ENCODE measurements at regions not wholly inside any gene's neighbourhood (a gene's known extent, or its start where the extent isn't known, plus 50 kb on each side); places are given as distances from the start of the nearest gene placed in this dataset.

- CTCF ChIA-PET (ENCODE audit: unreplicated experiment) = no interaction called here
- Histone ChIP-seq H3K36me3 (ENCODE audit: insufficient read depth, low read length) (no peaks in the 10 kb centered on the region), H3K4me3 (ENCODE audit: low read depth, low read length, poor library complexity, severe bottlenecking) (no peak overlapping the region), H3K79me2 (ENCODE audit: insufficient read depth, low read depth, low read length) (no peaks in the 10 kb centered on the region), H3K9me3 (ENCODE audit: low read length) (peaks cover 5% of the 10 kb centered on the region; the same call in 1 of the 2 replicates), H3K27ac (ENCODE audit: low read depth, low read length, poor library complexity, severe bottlenecking) (no peak overlapping the region), H3K4me2 (ENCODE audit: low read length) (no peak overlapping the region), H3K9me2 (ENCODE audit: insufficient read depth, low read length) (no peaks in the 10 kb centered on the region), H2AFZ (ENCODE audit: low read length) (no peak overlapping the region), H4K20me1 (ENCODE audit: insufficient read depth, low read length) (no peaks in the 10 kb centered on the region), H3K4me1 (ENCODE audit: insufficient read depth, low read length, poor library complexity, severe bottlenecking) (peaks cover 29% of the 10 kb centered on the region)
- no TSS peak for BruUV-seq (replicated peaks)
- TF ChIP-seq CTCF (conservative IDR thresholded peaks at IDR 0.05; ENCODE audit: low read length) (no peak), EZH2phosphoT487 (IDR thresholded peaks at IDR 0.05; ENCODE audit: borderline replicate concordance, low read depth, low read length) (no peak)
- POLR2A ChIA-PET = interaction anchor here (0.6 to 1.0 kb wide), 4 partner anchors 9 to 830 kb away, joined by 3 to 6 read pairs (median 5); no protein-coding TSS in a partner anchor
- intact Hi-C loops (cut with micrococcal nuclease; ENCODE audit: unreplicated experiment) = no loop called here
- no peak for DNase-seq (ENCODE audit: low spot score)
Measured at GRCh38 chr2:39487398-39488250, 50.5 kb upstream of the MAP4K3 start.

GRCh38 chr2:39488450-39488849 lies 51.4 kb upstream of the MAP4K3 start:
- no peaks in the 10 kb centered on the region for H4K20me1 ChIP-seq (ENCODE audit: insufficient read depth, low read length)
- H3K27ac ChIP-seq (ENCODE audit: low read depth, low read length, poor library complexity, severe bottlenecking) = no peak overlapping the region
- intact Hi-C loops (cut with micrococcal nuclease; ENCODE audit: unreplicated experiment) = no loop called here
- TF ChIP-seq CTCF (conservative IDR thresholded peaks at IDR 0.05; ENCODE audit: low read length) (no peak), EZH2phosphoT487 (IDR thresholded peaks at IDR 0.05; ENCODE audit: borderline replicate concordance, low read depth, low read length) (no peak)
- no peak overlapping the region for H2AFZ ChIP-seq (ENCODE audit: low read length)
- no TSS peak for BruUV-seq (replicated peaks)
- H3K79me2 ChIP-seq (ENCODE audit: insufficient read depth, low read depth, low read length) = no peaks in the 10 kb centered on the region
- H3K4me3 ChIP-seq (ENCODE audit: low read depth, low read length, poor library complexity, severe bottlenecking) = no peak overlapping the region
- no peaks in the 10 kb centered on the region for H3K36me3 ChIP-seq (ENCODE audit: insufficient read depth, low read length)
- peaks cover 31% of the 10 kb centered on the region for H3K4me1 ChIP-seq (ENCODE audit: insufficient read depth, low read length, poor library complexity, severe bottlenecking)
- no peaks in the 10 kb centered on the region for H3K9me2 ChIP-seq (ENCODE audit: insufficient read depth, low read length)
- no peak for DNase-seq (ENCODE audit: low spot score)
- H3K9me3 ChIP-seq (ENCODE audit: low read length) = peaks cover 5% of the 10 kb centered on the region; the same call in 1 of the 2 replicates
- ChIA-PET CTCF (ENCODE audit: unreplicated experiment) (no interaction called here), POLR2A (interaction anchor here (0.6 to 1.0 kb wide), 6 partner anchors 9 to 829 kb away, joined by 3 to 6 read pairs (median 4); no protein-coding TSS in a partner anchor)
- H3K4me2 ChIP-seq (ENCODE audit: low read length) = no peak overlapping the region

- H3K27ac ChIP-seq (ENCODE audit: low read depth, low read length, poor library complexity, severe bottlenecking) = no peak overlapping the region
- no peak overlapping the region for H2AFZ ChIP-seq (ENCODE audit: low read length)
- no peaks in the 10 kb centered on the region for H3K36me3 ChIP-seq (ENCODE audit: insufficient read depth, low read length)
- H3K9me3 ChIP-seq (ENCODE audit: low read length) = peaks cover 10% of the 10 kb centered on the region; the same call in 1 of the 2 replicates
- TF ChIP-seq CTCF (conservative IDR thresholded peaks at IDR 0.05; ENCODE audit: low read length) (no peak), EZH2phosphoT487 (IDR thresholded peaks at IDR 0.05; ENCODE audit: borderline replicate concordance, low read depth, low read length) (no peak)
- BruUV-seq (replicated peaks) = no TSS peak
- peaks cover 49% of the 10 kb centered on the region for H3K4me1 ChIP-seq (ENCODE audit: insufficient read depth, low read length, poor library complexity, severe bottlenecking)
- H3K4me3 ChIP-seq (ENCODE audit: low read depth, low read length, poor library complexity, severe bottlenecking) = no peak overlapping the region
- H4K20me1 ChIP-seq (ENCODE audit: insufficient read depth, low read length) = no peaks in the 10 kb centered on the region
- no peaks in the 10 kb centered on the region for H3K9me2 ChIP-seq (ENCODE audit: insufficient read depth, low read length)
- intact Hi-C loops (cut with micrococcal nuclease; ENCODE audit: unreplicated experiment) = loop anchor here (5.0 kb wide), 2 partner anchors 113 to 368 kb away; partner anchors contain the start of gene SOS1
- POLR2A ChIA-PET = interaction anchor here (0.6 to 1.4 kb wide), 5 partner anchors 10 to 79 kb away, joined by 3 to 7 read pairs (median 3); no protein-coding TSS in a partner anchor
- CTCF ChIA-PET (ENCODE audit: unreplicated experiment) = no interaction called here
- no peak overlapping the region for H3K4me2 ChIP-seq (ENCODE audit: low read length)
- no peak for DNase-seq (ENCODE audit: low spot score)
- no peaks in the 10 kb centered on the region for H3K79me2 ChIP-seq (ENCODE audit: insufficient read depth, low read depth, low read length)
Measured at GRCh38 chr2:39490586-39490985, 53.5 kb upstream of the MAP4K3 start.
